Astrocyte of the spinal cord (primary cell): ENCODE measurements at regions not wholly inside any gene's neighbourhood (a gene's known extent, or its start where the extent isn't known, plus 50 kb on each side); places are given as distances from the start of the nearest gene placed in this dataset.
"Not testable (repeated sequence)": the region's sequence is repeated elsewhere in the genome, so short reads cannot be mapped to it uniquely, and the experiment has no call there.

Experiments used
- DNase-seq: peaks from one replicate; pipeline ENCODE4 v3.0.0; 2011; ENCODE audit warnings: low read depth, low spot score
- H3K4me3 ChIP-seq: 2 replicates; pipeline ENCODE4 v1.5.1; 2011; ENCODE audit warnings: low read depth, mild to moderate bottlenecking, low read length, moderate library complexity
- in situ Hi-C: cut with HindIII; loops from 2 replicates; pipeline ENCODE4 v1.10.0; 2017; ENCODE audit warnings: low sequenced_read_pairs
- TF ChIP-seq, protein P1 (sequence below): IDR thresholded peaks from 2 replicates; pipeline ENCODE4 v1.5.1; 2012; ENCODE audit warnings: low read depth, mild to moderate bottlenecking, low read length, inconsistent platforms

DNA sequence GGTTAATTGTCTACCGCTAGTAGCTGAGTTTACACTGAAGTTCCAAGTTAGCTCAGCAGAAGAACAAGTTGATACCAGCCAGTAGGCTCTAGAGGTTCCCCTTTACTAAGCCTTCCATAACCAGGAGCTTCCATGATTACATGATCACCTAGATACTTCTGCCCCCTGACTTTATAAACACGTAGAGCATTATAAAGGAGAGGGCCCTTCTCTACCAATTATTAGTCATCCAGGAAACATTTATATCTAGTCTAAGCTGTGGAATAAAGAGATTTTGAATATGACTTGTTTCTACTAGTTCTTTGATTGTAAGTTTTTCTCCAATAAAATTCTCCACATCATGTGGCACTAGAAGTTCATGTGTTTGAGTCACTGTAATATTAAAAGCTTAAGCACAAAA lies 818.1 kb upstream of the PCDH10 start:
- no peak for DNase-seq
- in situ Hi-C loops = no loop called here
- TF ChIP-seq, protein P1, sequence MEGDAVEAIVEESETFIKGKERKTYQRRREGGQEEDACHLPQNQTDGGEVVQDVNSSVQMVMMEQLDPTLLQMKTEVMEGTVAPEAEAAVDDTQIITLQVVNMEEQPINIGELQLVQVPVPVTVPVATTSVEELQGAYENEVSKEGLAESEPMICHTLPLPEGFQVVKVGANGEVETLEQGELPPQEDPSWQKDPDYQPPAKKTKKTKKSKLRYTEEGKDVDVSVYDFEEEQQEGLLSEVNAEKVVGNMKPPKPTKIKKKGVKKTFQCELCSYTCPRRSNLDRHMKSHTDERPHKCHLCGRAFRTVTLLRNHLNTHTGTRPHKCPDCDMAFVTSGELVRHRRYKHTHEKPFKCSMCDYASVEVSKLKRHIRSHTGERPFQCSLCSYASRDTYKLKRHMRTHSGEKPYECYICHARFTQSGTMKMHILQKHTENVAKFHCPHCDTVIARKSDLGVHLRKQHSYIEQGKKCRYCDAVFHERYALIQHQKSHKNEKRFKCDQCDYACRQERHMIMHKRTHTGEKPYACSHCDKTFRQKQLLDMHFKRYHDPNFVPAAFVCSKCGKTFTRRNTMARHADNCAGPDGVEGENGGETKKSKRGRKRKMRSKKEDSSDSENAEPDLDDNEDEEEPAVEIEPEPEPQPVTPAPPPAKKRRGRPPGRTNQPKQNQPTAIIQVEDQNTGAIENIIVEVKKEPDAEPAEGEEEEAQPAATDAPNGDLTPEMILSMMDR = no peak
- H3K4me3 ChIP-seq = no peak overlapping the region

DNA sequence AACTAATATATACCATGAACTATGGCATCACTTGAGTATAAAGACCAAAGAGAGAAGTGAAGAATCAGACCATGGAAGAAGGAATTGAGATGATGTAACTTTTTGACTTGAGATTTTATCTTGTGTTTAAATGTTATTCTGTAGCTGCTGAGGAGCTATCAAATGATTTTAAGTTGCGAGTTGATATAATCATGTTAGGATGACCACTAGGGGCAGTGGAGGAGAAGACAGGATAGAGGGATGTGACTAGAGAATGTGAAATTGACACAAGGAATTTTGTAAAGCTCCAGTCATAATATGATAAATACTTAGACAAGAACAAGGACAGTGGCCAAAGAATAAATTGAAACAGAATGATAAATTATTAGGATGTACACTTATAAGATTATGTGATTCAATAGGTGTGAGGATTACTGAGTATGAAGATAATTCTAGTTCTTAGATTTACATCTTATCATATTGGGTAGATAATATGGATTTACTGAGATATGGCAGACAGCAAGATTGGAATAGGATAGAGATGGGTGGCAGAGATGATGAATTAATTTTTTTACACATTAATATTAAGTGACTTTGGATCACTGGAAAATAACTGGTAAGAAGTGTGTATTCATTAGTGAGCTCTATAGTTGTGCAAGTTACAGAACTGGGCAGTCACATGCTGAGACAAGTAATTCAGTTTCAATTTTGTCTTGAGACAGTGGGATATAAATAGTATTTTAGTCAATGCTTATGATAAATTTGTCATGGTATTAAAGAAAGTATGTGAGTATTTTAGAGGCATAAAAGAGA lies 816.0 kb upstream of the PCDH10 start:
- no peak overlapping the region for H3K4me3 ChIP-seq
- in situ Hi-C loops = no loop called here
- peak; percentile 30 for DNase-seq
- TF ChIP-seq, protein P1 = peak; percentile 39

DNA sequence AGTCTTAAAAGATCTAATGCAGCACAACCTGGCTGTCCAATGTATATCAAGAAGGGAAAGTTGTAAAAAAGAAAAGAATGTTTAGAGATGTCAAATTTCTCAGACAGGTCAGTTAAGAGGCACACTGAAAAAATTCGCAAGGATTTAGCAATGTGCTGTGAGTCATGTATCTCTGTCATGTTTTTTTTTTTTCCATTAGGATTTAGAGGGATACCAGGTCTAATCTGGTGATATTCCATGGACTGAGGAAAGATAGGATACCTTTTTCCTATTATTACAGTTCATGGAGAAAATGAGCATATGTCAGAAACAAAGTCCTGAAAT lies 815.4 kb upstream of the PCDH10 start:
- in situ Hi-C loops = no loop called here
- no peak overlapping the region for H3K4me3 ChIP-seq
- TF ChIP-seq, protein P1 = no peak
- peak; percentile 26 for DNase-seq

DNA sequence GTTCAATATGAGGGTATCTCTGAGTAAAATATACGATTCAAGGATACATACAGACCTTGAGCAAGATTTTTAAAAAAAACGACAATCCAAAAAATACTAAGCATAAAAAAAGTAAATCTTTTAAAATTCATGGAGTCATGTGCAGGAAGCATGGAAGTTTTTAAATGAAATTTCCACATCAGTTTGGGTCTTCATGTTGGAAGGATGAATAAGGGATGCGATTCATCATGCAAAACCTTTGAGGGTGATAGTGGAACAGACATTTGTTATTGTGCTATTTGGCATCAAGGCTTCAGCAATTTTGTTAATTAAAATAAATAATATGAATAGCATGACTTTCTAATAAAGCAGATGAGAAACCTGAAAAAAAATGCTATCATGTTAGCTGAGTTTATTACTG lies 815.0 kb upstream of the PCDH10 start:
- no peak for DNase-seq
- no peak overlapping the region for H3K4me3 ChIP-seq
- TF ChIP-seq, protein P1 = no peak
- in situ Hi-C loops = no loop called here

DNA sequence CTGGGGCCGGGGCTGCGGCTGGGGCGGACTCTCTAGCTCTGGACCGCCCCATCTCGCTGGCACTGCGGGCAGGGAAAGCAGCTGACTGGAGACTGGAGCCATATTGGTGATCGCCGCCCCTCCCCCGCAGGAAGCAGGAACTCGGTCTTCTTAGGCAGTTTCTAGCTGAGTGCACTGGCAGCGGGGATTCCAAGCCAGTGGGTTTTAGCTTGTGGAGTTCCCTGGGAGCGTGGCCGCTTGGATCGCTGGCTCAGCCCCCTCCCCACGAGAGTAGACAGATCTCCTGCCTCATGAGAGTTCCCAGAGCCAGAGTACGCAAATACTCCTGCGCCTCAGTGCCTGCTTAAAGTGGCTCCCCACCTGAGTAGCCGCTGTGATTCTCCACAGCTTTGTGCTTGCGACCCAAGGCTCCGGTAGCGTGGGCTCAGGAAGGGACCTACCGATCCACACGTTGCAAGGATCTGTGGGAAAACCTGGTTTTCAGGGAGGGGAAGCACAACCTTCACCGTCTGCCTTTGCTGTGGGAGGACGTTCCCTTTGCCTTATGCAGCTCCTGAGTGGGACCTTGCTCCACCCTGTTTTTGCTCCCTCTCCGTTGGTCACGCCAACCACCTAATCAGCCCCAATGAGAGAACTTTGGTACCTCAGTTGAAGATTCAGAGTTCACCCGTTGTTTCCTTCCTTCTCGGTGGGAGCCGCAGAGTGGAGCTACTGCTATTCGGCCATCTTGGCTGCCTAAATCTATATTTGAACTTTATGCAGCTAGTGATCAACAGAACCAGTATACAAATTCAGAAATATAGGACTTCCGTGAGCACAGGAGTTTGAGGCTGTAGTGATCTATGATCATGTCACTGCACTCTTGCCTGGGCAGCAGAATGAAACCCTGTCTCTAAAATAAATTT lies 803.9 kb upstream of the PCDH10 start:
- TF ChIP-seq, protein P1 = no peak
- in situ Hi-C loops = no loop called here

DNA sequence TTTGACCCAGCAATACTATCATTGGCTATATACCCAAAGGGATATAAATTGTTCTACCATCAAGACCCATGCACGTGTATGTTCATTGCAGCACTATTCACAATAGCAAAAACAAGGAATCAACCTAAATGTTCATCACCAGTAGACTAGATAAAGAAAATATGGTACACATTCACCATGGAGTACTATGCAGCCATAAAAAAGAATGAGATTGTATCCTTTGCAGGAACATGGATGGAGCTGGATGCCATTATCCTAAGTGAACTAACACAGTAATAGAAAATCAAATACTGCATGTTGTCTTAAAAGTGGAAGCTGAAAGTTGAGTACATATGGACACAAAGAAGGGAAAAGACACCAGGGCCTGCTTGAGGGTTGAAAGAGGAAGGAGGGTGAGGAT lies 803.1 kb upstream of the PCDH10 start:
- DNase-seq = no peak
- in situ Hi-C loops = no loop called here
- TF ChIP-seq, protein P1 = no peak
- H3K4me3 ChIP-seq = no peak overlapping the region

More for the DNA sequence above, 803.9 kb upstream of the PCDH10 start:
- no peak overlapping the region for H3K4me3 ChIP-seq
- no peak for DNase-seq

DNA sequence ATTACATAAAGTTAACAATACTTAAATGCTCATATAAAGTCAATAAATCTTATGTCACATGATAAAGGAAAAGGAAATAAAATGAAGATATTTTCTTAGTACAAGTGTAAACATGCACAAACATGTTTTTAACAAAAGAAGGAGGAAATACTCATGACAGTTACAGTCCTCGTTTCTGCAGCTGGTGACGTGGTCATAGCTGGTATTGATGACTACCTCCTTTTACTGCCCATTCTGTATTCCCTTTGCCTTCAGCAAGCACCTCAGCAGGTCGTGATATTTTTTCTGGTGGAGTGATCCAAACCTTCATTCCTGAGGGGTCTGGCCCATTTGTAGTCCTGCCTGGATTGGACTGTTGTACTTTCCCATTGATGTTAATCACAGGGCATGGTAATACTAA lies 797.5 kb upstream of the PCDH10 start:
- DNase-seq, in situ Hi-C loops, H3K4me3 ChIP-seq: not testable (repeated sequence)
